CD14-positive monocyte (primary cell): ENCODE measurements at regions not wholly inside any gene's neighbourhood (a gene's known extent, or its start where the extent isn't known, plus 50 kb on each side); places are given as distances from the start of the nearest gene placed in this dataset.

Experiments
- DNase-seq, 3 donors: peaks; one replicate each; pipeline ENCODE4 v3.0.0-alpha.2; 2011 to 2022
- H2AFZ ChIP-seq: 2 replicates; pipeline ENCODE4 v1.6.0; 2012; ENCODE audit warnings: mild to moderate bottlenecking, low read depth, low read length, inconsistent platforms; ENCODE audit not compliant: insufficient read depth, poor library complexity, severe bottlenecking
- H3K27ac ChIP-seq, 2 donors: 1 replicate in 1 of 2; 2 replicates in 1 of 2; pipeline ENCODE4 v1.5.1; 2012 to 2013; ENCODE audit warnings: low read length in 2 of 2, control low read depth in 1 of 2, inconsistent platforms in 1 of 2, low read depth in 1 of 2, mild to moderate bottlenecking in 1 of 2
- H3K27me3 ChIP-seq, 2 donors: one replicate each; pipeline versions ENCODE4 v1.6.0 to v1.6.1; 2011 to 2013; ENCODE audit warnings: low read length in 2 of 2; ENCODE audit not compliant: control insufficient read depth in 2 of 2, insufficient read depth in 2 of 2
- H3K36me3 ChIP-seq, 2 donors: replicated peaks in 1 of 2; 1 replicate in 1 of 2; 2 replicates in 1 of 2; pipeline versions ENCODE4 v1.5.1 to v1.6.1; 2012 to 2013; ENCODE audit warnings: low read length in 2 of 2, control low read depth in 1 of 2, inconsistent platforms in 1 of 2, mild to moderate bottlenecking in 1 of 2; ENCODE audit not compliant: insufficient read depth in 2 of 2, control insufficient read depth in 1 of 2
- H3K4me1 ChIP-seq, 2 donors: 1 replicate in 1 of 2; 2 replicates in 1 of 2; pipeline versions ENCODE4 v1.5.1 to v1.6.1; 2012 to 2013; ENCODE audit warnings: low read length in 2 of 2, control low read depth in 1 of 2, inconsistent platforms in 1 of 2, mild to moderate bottlenecking in 1 of 2, moderate library complexity in 1 of 2; ENCODE audit not compliant: insufficient read depth in 2 of 2, control insufficient read depth in 1 of 2
- H3K4me2 ChIP-seq: replicated peaks from 2 replicates; pipeline ENCODE3; 2012; ENCODE audit warnings: low read length, moderate library complexity, mild to moderate bottlenecking; ENCODE audit not compliant: poor library complexity, severe bottlenecking; ENCODE audit errors: extremely low read depth
- H3K4me3 ChIP-seq, 3 experiments: fragments of 200-600 bp in 1 of 3; sonication (generic) in 1 of 3; replicated peaks in 1 of 3; 1 replicate in 2 of 3; 2 replicates in 1 of 3; pipeline ENCODE4 v1.5.1; 2011 to 2013; ENCODE audit warnings: low read length in 3 of 3, mild to moderate bottlenecking in 3 of 3, control low read depth in 2 of 3, low read depth in 2 of 3, inconsistent platforms in 1 of 3, moderate library complexity in 1 of 3
- H3K79me2 ChIP-seq: 2 replicates; pipeline ENCODE4 v1.6.0; 2012; ENCODE audit warnings: mild to moderate bottlenecking, control low read depth, inconsistent platforms, low read length, moderate library complexity; ENCODE audit not compliant: insufficient read depth
- H3K9ac ChIP-seq: 2 replicates; pipeline ENCODE4 v1.6.0; 2017; ENCODE audit warnings: low read length, mild to moderate bottlenecking; ENCODE audit not compliant: insufficient read depth, poor library complexity, severe bottlenecking
- H3K9me3 ChIP-seq, 2 donors: replicated peaks in 1 of 2; 1 replicate in 1 of 2; 2 replicates in 1 of 2; pipeline versions ENCODE4 v1.5.1 to v1.6.1; 2012 to 2013; ENCODE audit warnings: low read length in 2 of 2, control low read depth in 1 of 2; ENCODE audit not compliant: control insufficient read depth in 1 of 2, insufficient read depth in 1 of 2
- H4K20me1 ChIP-seq: 2 replicates; pipeline ENCODE4 v1.6.0; 2012; ENCODE audit warnings: mild to moderate bottlenecking, low read length, control low read depth, moderate library complexity; ENCODE audit not compliant: insufficient read depth
- H3K27ac Mint-ChIP-seq, 7 donors: one replicate each; pipeline ENCODE4 v1.8.0; 2020; ENCODE audit warnings: mild to moderate bottlenecking in 7 of 7, mixed read lengths in 7 of 7, moderate library complexity in 6 of 7, inconsistent platforms in 2 of 7
- H3K27me3 Mint-ChIP-seq, 3 donors: one replicate each; pipeline ENCODE4 v1.8.0; 2021 to 2022; ENCODE audit warnings: low read depth in 3 of 3, mild to moderate bottlenecking in 3 of 3, mixed read lengths in 3 of 3, moderate library complexity in 3 of 3, inconsistent platforms in 1 of 3
- H3K36me3 Mint-ChIP-seq, 2 donors: one replicate each; pipeline ENCODE4 v1.8.0; 2020; ENCODE audit warnings: mixed read lengths in 2 of 2, inconsistent platforms in 1 of 2, mild to moderate bottlenecking in 1 of 2
- H3K4me1 Mint-ChIP-seq: one replicate; pipeline ENCODE4 v1.8.0; 2020; ENCODE audit warnings: mild to moderate bottlenecking, mixed read lengths
- H3K4me3 Mint-ChIP-seq, 2 donors: one replicate each; pipeline ENCODE4 v1.8.0; 2020; ENCODE audit warnings: mild to moderate bottlenecking in 2 of 2, mixed read lengths in 2 of 2, moderate library complexity in 1 of 2
- H3K9me3 Mint-ChIP-seq, 7 donors: one replicate each; pipeline ENCODE4 v1.8.0; 2020 to 2022; ENCODE audit warnings: mixed read lengths in 7 of 7, mild to moderate bottlenecking in 6 of 7, moderate library complexity in 6 of 7, inconsistent platforms in 2 of 7
- WGBS: methylation state at CpG from one replicate; pipeline ENCODE4 v1.1.5; 2013; ENCODE audit warnings: missing lambda C conversion rate; ENCODE audit not compliant: insufficient coverage; 5-methylcytosine and 5-hydroxymethylcytosine counted together
- intact Hi-C, 2 donors: fragments of 100-400 bp; cut with micrococcal nuclease; formaldehyde crosslinking; loops; one replicate each; pipeline versions ENCODE4 v1.15.0 to v1.15.1; 2023
- TF ChIP-seq, protein P1 (sequence below): fragments of 200-600 bp; IDR thresholded peaks from one replicate; pipeline ENCODE4 v1.8.0; 2022; ENCODE audit warnings: antibody characterized with exemption, mild to moderate bottlenecking

- DNase-seq: no peak
- no peaks in the 10 kb centered on the region for H3K79me2 ChIP-seq
- H3K27me3 Mint-ChIP-seq: peaks cover 0 to 2% (median 0%) of the 10 kb centered on the region in 3 donors
- H3K4me1 ChIP-seq: no peaks in the 10 kb centered on the region
- H3K27ac ChIP-seq: no peak overlapping the region
- no peak overlapping the region for H3K27ac Mint-ChIP-seq
- H3K36me3 ChIP-seq: no peaks in the 10 kb centered on the region
- H2AFZ ChIP-seq: no peak overlapping the region
- no peak overlapping the region for H3K9ac ChIP-seq
- H3K4me3 Mint-ChIP-seq: no peak overlapping the region
- no peaks in the 10 kb centered on the region for H3K4me1 Mint-ChIP-seq
- H3K27me3 ChIP-seq: no peaks in the 10 kb centered on the region
- H3K4me2 ChIP-seq: no peak overlapping the region
- no CpG with 5 or more reads among the region's 1 CpG for WGBS
- H4K20me1 ChIP-seq: no peaks in the 10 kb centered on the region
- intact Hi-C loops: no loop called here
- H3K4me3 ChIP-seq: no peak overlapping the region
- no peaks in the 10 kb centered on the region for H3K9me3 ChIP-seq
- no peaks in the 10 kb centered on the region for H3K36me3 Mint-ChIP-seq
- TF ChIP-seq, protein P1, sequence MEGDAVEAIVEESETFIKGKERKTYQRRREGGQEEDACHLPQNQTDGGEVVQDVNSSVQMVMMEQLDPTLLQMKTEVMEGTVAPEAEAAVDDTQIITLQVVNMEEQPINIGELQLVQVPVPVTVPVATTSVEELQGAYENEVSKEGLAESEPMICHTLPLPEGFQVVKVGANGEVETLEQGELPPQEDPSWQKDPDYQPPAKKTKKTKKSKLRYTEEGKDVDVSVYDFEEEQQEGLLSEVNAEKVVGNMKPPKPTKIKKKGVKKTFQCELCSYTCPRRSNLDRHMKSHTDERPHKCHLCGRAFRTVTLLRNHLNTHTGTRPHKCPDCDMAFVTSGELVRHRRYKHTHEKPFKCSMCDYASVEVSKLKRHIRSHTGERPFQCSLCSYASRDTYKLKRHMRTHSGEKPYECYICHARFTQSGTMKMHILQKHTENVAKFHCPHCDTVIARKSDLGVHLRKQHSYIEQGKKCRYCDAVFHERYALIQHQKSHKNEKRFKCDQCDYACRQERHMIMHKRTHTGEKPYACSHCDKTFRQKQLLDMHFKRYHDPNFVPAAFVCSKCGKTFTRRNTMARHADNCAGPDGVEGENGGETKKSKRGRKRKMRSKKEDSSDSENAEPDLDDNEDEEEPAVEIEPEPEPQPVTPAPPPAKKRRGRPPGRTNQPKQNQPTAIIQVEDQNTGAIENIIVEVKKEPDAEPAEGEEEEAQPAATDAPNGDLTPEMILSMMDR: no peak
- peaks cover 0 to 4% (median 0%) of the 10 kb centered on the region in 7 donors for H3K9me3 Mint-ChIP-seq
These were observed 918.1 kb upstream of the SORCS1 start for GRCh38 chr10:108082596-108082995.

GRCh38 chr10:108078263-108078662, 913.8 kb upstream of the SORCS1 start:
- Mint-ChIP-seq H3K9me3 (peaks cover 0 to 7% (median 0%) of the 10 kb centered on the region in 7 donors), H3K36me3 (no peaks in the 10 kb centered on the region), H3K4me3 (no peak overlapping the region), H3K4me1 (no peaks in the 10 kb centered on the region), H3K27me3 (peaks cover 0 to 2% (median 0%) of the 10 kb centered on the region in 3 donors), H3K27ac (no peak overlapping the region)
- Histone ChIP-seq H3K4me3 (no peak overlapping the region), H3K9ac (no peak overlapping the region), H3K27me3 (no peaks in the 10 kb centered on the region), H3K4me1 (no peaks in the 10 kb centered on the region), H4K20me1 (no peaks in the 10 kb centered on the region), H3K9me3 (no peaks in the 10 kb centered on the region), H2AFZ (no peak overlapping the region), H3K27ac (no peak overlapping the region), H3K36me3 (no peaks in the 10 kb centered on the region), H3K79me2 (no peaks in the 10 kb centered on the region), H3K4me2 (no peak overlapping the region)
- intact Hi-C loops: no loop called here
- WGBS: no CpG with 5 or more reads among the region's 2 CpGs
- TF ChIP-seq, protein P1: no peak
- DNase-seq: no peak
